BLaER1 (cell line): ENCODE measurements at regions not wholly inside any gene's neighbourhood (a gene's known extent, or its start where the extent isn't known, plus 50 kb on each side); places are given as distances from the start of the nearest gene placed in this dataset.
A peak's percentile ranks its signal among the peaks of the same experiment; 100 is the strongest.

Source experiments
- H3K27ac ChIP-seq: shearing (Covaris generic); formaldehyde crosslinking; 2 replicates; pipeline ENCODE4 v1.8.1; 2022
- H3K27me3 ChIP-seq: shearing (Covaris generic); formaldehyde crosslinking; 2 replicates; pipeline ENCODE4 v1.8.1; 2022
- H3K36me3 ChIP-seq: shearing (Covaris generic); formaldehyde crosslinking; 2 replicates; pipeline ENCODE4 v1.8.1; 2022
- H3K4me1 ChIP-seq: shearing (Covaris generic); formaldehyde crosslinking; 2 replicates; pipeline ENCODE4 v1.8.1; 2022
- H3K4me2 ChIP-seq: shearing (Covaris generic); formaldehyde crosslinking; 2 replicates; pipeline ENCODE4 v1.8.1; 2022
- H3K4me3 ChIP-seq: shearing (Covaris generic); formaldehyde crosslinking; 2 replicates; pipeline ENCODE4 v1.8.1; 2022
- H3K9ac ChIP-seq: shearing (Covaris generic); formaldehyde crosslinking; 2 replicates; pipeline ENCODE4 v1.8.1; 2022
- H3K9me3 ChIP-seq: shearing (Covaris generic); formaldehyde crosslinking; 2 replicates; pipeline ENCODE4 v1.8.1; 2022
- H4K20me1 ChIP-seq: shearing (Covaris generic); formaldehyde crosslinking; 2 replicates; pipeline ENCODE4 v1.8.1; 2022
- Cebpa-rat ChIP-seq: shearing (Covaris generic); IDR thresholded peaks from 2 replicates; pipeline ENCODE4 v1.8.1; 2022

DNA sequence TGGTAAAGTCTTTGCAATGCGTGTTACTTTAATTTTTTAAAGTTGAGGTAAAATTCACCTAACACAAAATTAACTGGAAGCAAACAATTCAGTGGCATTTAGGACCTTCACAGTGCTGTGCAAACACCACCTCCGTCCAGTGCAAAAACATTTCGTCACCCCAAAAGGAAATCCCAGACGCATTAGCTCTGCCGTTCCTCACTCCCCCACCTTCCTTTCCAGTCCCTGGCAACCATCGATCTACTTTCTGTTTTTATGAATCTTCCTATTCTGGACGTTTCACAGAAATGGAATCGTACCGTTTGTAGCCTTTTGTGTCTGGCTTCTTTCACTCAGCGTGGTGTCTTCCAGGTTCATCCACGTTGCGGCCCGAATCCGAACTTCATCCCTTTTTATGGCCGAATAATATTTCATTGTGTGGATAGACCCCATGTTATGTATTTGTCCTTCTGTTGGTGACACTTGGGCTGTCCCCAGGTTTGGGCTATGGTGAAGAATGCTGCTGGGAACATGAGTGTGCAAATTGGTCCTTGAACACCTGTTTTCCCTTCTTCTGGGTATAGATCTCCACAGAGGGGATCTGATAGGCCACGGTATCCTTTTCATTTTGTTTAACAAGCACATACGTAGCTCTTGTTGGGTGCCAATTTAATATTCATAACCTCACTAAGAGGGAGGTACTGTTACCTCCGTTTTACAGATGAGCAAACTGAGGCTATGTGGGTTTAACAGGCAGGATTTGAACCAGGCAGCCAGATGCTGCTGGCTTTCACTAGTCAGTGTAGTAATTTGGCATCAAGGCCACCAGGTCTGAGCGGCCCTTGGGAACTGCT lies 232.0 kb upstream of the GSE1 start:
- H3K4me1 ChIP-seq = peaks cover 99% of the 10 kb centered on the region
- H4K20me1 ChIP-seq = peaks cover 17% of the 10 kb centered on the region; the same call in 1 of the 2 replicates
- no peaks in the 10 kb centered on the region for H3K36me3 ChIP-seq
- H3K4me2 ChIP-seq = peak overlapping the region; percentile 73
- no peak overlapping the region for H3K9ac ChIP-seq
- TF ChIP-seq Cebpa-rat = no peak
- no peaks in the 10 kb centered on the region for H3K9me3 ChIP-seq
- H3K27ac ChIP-seq = no peak overlapping the region
- no peak overlapping the region for H3K4me3 ChIP-seq
- H3K27me3 ChIP-seq = no peaks in the 10 kb centered on the region

DNA sequence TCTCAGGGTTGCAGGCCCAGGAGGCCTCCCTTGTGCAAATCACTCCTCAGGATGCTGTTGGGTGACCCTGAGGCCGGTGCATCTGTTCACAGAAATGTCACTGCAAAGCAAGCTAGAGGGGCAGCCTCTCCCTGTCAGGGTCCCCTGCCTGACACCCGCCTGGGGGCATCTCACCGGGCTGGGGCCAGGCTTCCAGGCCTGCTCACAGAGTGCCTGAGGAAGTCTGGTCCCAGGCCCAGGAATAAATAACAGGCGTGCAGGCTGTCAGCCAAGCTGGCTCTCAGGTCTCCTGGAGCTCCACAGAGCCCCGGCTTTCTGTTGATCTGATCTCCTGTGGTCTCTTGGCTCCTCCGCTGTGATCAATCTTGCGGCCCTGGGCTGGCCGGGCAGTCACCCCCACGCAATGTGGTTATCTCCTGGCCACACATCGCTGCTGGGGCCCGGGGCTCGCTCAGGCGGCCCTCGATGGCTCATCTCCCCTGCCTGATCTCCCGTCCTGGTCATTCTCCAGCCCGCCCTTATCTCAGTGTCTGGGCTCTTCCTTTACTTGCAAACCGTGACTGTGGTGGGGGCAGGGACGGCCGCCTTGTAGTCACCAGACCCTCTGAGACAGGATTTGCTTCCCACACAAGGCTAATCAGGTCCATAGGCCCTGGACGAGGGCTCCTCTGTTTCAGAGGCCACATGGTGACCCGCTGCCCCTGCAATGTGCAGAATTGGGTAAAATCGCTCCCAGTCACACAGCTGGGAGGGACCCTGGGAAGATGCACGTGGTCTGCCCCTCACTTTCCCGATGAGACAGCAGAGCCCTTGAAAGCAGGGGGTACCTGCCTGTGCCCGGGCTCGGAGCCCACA lies 231.2 kb upstream of the GSE1 start:
- Histone ChIP-seq H3K27ac (peak overlapping the region; percentile 27; the same call in 1 of the 2 replicates), H4K20me1 (peaks cover 17% of the 10 kb centered on the region; the same call in 1 of the 2 replicates), H3K4me3 (no peak overlapping the region), H3K4me2 (peak overlapping the region; percentile 73), H3K27me3 (no peaks in the 10 kb centered on the region), H3K36me3 (no peaks in the 10 kb centered on the region), H3K9ac (peak overlapping the region; percentile 42; the same call in 1 of the 2 replicates), H3K4me1 (peaks cover 98% of the 10 kb centered on the region), H3K9me3 (no peaks in the 10 kb centered on the region)
- no peak for TF ChIP-seq Cebpa-rat

DNA sequence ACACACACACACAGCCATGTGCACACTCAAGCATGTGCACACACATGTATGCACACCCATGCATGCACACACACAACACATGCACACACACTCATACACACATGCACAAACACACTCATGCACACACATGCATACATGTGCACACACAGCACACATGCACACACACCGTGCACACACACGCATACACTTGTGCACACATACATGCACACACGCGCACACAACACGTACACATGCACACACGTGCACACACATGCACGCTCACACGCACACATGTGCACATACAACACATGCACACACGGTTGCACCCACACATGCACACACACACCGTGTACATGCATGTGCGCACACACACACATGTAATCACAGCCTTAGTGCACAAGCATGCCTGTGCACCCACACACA lies 230.4 kb upstream of the GSE1 start:
- Histone ChIP-seq H3K4me3 (no peak overlapping the region), H4K20me1 (peaks cover 17% of the 10 kb centered on the region; the same call in 1 of the 2 replicates), H3K4me2 (peak overlapping the region; percentile 73), H3K36me3 (no peaks in the 10 kb centered on the region), H3K27me3 (no peaks in the 10 kb centered on the region), H3K27ac (no peak overlapping the region), H3K9ac (no peak overlapping the region), H3K9me3 (no peaks in the 10 kb centered on the region), H3K4me1 (peaks cover 90% of the 10 kb centered on the region)
- TF ChIP-seq Cebpa-rat = no peak

DNA sequence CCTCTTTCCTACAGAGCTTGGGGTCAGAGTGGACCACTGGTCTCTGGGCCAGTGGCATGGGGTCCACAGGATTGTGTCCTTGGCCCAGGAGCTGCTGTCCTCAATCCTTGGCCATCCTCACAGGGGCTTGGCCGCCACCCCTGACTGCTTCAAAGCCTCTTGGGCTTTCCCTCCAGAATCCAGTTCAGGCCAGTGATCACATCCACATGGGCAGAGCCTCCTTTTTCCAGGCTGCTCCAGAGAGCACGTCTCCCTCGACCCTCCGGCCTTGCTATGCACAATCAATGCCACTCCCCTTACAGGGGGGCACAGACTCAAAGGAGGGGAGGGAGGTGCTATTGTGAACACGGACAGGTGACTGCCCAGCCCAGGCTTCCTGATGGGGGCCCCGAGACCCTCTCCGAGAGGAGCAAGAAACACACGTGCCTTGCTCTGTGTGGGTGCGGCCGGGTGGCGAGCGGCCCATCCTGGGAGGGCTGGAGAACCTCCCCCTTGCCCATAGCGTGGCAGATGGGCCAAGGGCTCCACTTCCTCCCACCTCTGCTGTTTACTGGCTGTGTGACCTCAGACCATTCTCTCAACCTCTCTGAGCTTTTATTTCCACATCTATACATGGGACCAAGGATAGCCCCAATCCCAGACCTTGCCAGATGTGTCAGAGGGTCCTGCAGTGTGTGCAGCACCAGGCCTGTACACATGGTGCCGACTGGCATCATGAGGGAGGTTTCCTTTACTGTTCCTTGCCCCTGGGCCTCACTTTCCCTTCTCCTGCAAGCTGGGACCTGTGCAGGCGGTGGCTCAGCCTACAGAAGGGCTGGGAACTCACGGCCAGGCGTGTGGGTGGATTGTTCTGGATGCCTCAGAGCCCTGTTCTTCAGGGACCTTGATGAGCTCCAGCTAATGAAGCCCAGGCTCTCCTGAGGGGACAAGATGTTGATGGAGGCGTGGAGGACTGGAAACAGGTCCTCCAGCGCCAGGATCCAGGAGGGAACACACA lies 229.0 kb upstream of the GSE1 start:
- H4K20me1 ChIP-seq = peaks cover 17% of the 10 kb centered on the region; the same call in 1 of the 2 replicates

DNA sequence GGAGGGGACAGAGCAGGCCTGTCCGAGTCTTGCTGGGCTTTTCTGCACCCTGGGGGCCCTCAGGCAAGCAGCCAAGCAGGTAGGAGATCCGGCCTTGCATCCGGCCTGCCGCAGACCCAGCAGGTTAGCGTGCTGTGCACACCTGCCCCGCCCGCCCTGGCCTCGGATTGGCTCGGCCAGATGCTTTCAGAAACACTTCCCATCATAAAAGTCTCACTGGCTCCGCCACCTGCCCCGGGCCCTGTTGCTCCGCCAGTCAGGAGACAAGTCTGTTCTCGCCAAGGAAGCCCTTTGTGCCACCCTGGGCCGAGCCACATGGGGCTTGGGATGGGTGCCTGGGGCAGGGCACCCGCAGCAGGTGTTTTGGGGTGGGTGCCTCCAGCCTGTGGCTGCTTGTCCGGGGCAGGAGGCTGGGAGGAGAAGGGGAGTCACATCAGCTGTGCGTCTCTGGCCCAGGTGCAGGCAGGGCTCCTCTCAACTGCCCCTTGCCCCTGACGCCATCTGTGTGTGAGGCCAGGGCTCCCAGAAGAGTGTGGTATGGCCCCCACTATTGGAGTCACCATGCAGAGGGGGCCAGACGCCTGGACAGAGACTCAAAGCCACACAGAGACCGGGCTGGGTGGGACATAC lies 228.2 kb upstream of the GSE1 start:
- Histone ChIP-seq H3K4me1 (peaks cover 74% of the 10 kb centered on the region), H3K27ac (peak overlapping the region; percentile 45), H4K20me1 (peaks cover 17% of the 10 kb centered on the region; the same call in 1 of the 2 replicates), H3K36me3 (no peaks in the 10 kb centered on the region), H3K4me3 (0 out of 2 replicates have a peak overlapping the region, but pooled peaks have one; percentile 17), H3K4me2 (peak overlapping the region; percentile 85), H3K27me3 (no peaks in the 10 kb centered on the region), H3K9me3 (no peaks in the 10 kb centered on the region), H3K9ac (peak overlapping the region; percentile 43; the same call in 1 of the 2 replicates)
- no peak for TF ChIP-seq Cebpa-rat

More for the DNA sequence above, 229.0 kb upstream of the GSE1 start:
- H3K27me3 ChIP-seq = no peaks in the 10 kb centered on the region
- peak overlapping the region; percentile 45 for H3K27ac ChIP-seq
- H3K36me3 ChIP-seq = no peaks in the 10 kb centered on the region
- no peak for TF ChIP-seq Cebpa-rat
- H3K9me3 ChIP-seq = no peaks in the 10 kb centered on the region
- peak overlapping the region; percentile 11; the same call in 1 of the 2 replicates for H3K9ac ChIP-seq
- no peak overlapping the region for H3K4me3 ChIP-seq
- H3K4me1 ChIP-seq = peaks cover 76% of the 10 kb centered on the region
- peak overlapping the region; percentile 85 for H3K4me2 ChIP-seq

DNA sequence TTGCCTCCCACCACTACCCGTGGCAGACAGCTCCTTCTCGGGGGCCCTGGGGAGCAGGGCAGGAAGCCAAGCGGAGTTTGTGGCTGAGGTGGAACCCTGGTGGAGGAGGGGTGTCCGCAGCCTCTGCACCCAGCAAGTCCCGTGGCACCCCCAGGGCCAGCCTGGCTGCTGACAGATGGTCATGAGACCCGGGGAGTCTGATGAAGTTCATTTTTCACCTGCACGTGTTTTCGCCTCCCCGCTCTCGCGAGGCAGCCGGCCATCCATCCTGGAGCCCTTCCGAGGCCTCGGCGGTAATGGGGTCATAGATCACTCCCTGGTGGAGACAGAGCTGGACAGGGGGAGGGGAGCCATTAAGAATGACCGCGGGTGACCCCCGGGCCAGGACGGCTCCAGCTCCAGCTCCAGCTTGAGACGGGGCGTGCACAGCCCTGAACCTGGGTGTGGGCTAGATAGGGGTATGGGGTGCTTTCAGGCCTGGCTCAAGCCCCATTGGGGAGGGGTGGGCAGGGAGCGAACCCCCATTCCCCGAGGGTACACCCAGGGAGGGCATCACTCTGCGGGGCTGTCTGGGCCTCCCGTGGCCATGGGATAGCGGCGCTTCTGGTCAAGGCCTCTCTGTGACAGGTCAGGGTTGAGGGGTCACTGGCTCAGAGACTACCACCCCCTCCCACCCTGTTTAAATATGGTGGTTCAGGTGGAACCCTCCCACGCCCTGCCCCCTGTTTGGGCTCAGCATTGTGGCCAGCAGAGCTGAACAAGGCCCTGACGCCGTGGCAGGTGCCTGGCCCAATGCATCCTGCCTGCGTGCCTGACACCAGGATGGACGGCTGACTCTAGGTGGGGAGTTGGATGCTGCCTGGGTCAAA lies 227.4 kb upstream of the GSE1 start:
- Histone ChIP-seq H3K27me3 (no peaks in the 10 kb centered on the region), H3K4me3 (0 out of 2 replicates have a peak overlapping the region, but pooled peaks have one; percentile 17), H3K4me2 (peak overlapping the region; percentile 85), H3K27ac (peak overlapping the region; percentile 45), H3K4me1 (peaks cover 72% of the 10 kb centered on the region), H3K36me3 (no peaks in the 10 kb centered on the region), H3K9me3 (no peaks in the 10 kb centered on the region), H4K20me1 (peaks cover 17% of the 10 kb centered on the region; the same call in 1 of the 2 replicates), H3K9ac (peak overlapping the region; percentile 43; the same call in 1 of the 2 replicates)
- TF ChIP-seq Cebpa-rat = no peak

DNA sequence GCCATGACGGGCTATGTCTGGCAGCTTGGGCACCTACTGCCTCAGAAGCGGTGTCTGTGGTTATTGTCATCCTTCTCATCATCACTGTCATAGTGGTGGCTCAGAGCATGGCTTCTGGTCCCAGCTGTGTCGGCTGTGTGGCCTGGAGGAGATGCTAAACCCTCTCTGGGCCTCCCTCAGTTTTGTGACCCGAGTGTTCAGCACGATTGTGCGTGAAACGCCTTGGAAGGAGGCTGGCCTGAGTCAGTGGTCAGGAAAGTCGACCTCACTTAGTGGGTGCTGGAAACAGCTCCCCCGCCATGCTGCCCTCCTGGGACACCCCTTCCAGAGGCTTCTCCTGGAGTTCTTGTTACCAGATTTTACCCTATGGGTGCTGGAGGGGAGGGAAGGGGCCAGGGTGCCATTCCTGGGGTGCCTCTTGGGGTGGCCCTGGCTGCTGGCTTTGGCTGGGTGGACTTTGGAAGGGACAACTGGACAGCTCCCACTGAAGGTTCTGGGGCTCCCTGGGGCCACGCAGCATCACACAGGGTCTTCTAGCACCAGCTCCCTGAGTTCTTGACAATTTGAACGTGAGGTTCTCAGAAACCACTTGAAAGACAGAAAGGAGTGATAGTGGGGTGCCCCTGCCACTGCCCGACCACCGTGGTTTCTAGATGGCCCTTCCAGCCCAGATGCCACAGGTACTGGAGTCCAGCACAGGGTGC lies 226.5 kb upstream of the GSE1 start:
- no peak for TF ChIP-seq Cebpa-rat
- no peak overlapping the region for H3K9ac ChIP-seq
- H3K9me3 ChIP-seq = no peaks in the 10 kb centered on the region
- peak overlapping the region; percentile 85 for H3K4me2 ChIP-seq
- peaks cover 17% of the 10 kb centered on the region; the same call in 1 of the 2 replicates for H4K20me1 ChIP-seq
- no peaks in the 10 kb centered on the region for H3K27me3 ChIP-seq
- H3K36me3 ChIP-seq = no peaks in the 10 kb centered on the region
- H3K4me1 ChIP-seq = peaks cover 72% of the 10 kb centered on the region
- H3K4me3 ChIP-seq = no peak overlapping the region
- no peak overlapping the region for H3K27ac ChIP-seq
